ENCODE measurements at regions not wholly inside any gene's neighbourhood (a gene's known extent, or its start where the extent isn't known, plus 50 kb on each side); places are given as distances from the start of the nearest gene placed in this dataset.

DNA sequence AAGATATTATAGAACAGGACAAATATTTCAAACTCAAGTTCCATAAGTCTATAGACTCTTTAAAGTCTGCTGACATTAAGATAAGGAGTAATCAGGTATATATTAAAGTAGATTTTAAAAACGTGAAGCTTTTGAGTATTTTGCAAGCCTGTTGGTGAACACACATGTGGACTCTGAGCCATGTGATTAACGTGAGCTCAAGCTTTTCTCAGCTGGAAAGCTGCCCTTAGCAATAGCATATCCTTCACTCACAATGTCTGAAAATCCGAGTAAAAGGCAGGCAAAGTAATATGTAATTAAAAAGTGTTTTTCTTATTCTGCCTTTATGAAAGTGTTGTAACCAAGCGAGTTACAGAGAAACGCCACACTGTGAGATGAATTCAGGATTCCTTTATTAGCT, 140.5 kb upstream of the AADAT start:
- TF ChIP-seq SUZ12 (IDR thresholded peaks at IDR 0.05; ENCODE audit: extremely low read depth, insufficient read depth, insufficient read length) (no peak), YY1 (IDR thresholded peaks at IDR 0.05; ENCODE audit: insufficient read depth, insufficient read length) (no peak), ZNF274 (IDR thresholded peaks at IDR 0.05; ENCODE audit: low read depth, low read length) (no peak)

All from NT2/D1 (cell line).